Glutamatergic neuron (in vitro differentiated cells): ENCODE measurements at regions not wholly inside any gene's neighbourhood (a gene's known extent, or its start where the extent isn't known, plus 50 kb on each side); places are given as distances from the start of the nearest gene placed in this dataset.
A peak's percentile ranks its signal among the peaks of the same experiment; 100 is the strongest.
"Not testable (repeated sequence)": the region's sequence is repeated elsewhere in the genome, so short reads cannot be mapped to it uniquely, and the experiment has no call there.

Experiments
- DNase-seq: peaks from one replicate; pipeline ENCODE4 v3.0.0; 2022
- H3K27ac Mint-ChIP-seq: one replicate; pipeline ENCODE4 v1.8.0; 2020; ENCODE audit warnings: mild to moderate bottlenecking, mixed read lengths, inconsistent platforms; ENCODE audit not compliant: unreplicated experiment
- H3K27me3 Mint-ChIP-seq: one replicate; pipeline ENCODE4 v1.8.0; 2020; ENCODE audit warnings: mild to moderate bottlenecking, moderate library complexity, mixed read lengths, inconsistent platforms; ENCODE audit not compliant: unreplicated experiment
- H3K36me3 Mint-ChIP-seq: one replicate; pipeline ENCODE4 v1.8.0; 2020; ENCODE audit warnings: mild to moderate bottlenecking, mixed read lengths, inconsistent platforms; ENCODE audit not compliant: unreplicated experiment
- H3K4me1 Mint-ChIP-seq: one replicate; pipeline ENCODE4 v1.8.0; 2020; ENCODE audit warnings: mild to moderate bottlenecking, low read depth, mixed read lengths, inconsistent platforms; ENCODE audit not compliant: unreplicated experiment
- H3K4me3 Mint-ChIP-seq: one replicate; pipeline ENCODE4 v1.8.0; 2020; ENCODE audit warnings: mild to moderate bottlenecking, mixed read lengths, inconsistent platforms; ENCODE audit not compliant: unreplicated experiment
- H3K9me3 Mint-ChIP-seq: one replicate; pipeline ENCODE4 v1.8.0; 2020; ENCODE audit warnings: mild to moderate bottlenecking, moderate library complexity, mixed read lengths, inconsistent platforms; ENCODE audit not compliant: unreplicated experiment
- CTCF ChIP-seq: fragments of 200-600 bp; sonication (generic); IDR thresholded peaks from one replicate; pipeline ENCODE4 v1.5.0; 2021; ENCODE audit not compliant: partially characterized antibody, unreplicated experiment

GRCh38 chr6:131433927-131434326 is 139.1 kb upstream of the ARG1 start:
- Mint-ChIP-seq H3K27ac (no peak overlapping the region), H3K9me3 (peaks cover 6% of the 10 kb centered on the region), H3K4me1 (peaks cover 2% of the 10 kb centered on the region), H3K27me3 (no peaks in the 10 kb centered on the region), H3K36me3 (peaks cover 9% of the 10 kb centered on the region), H3K4me3 (no peak overlapping the region)
- DNase-seq = no peak
- no peak for TF ChIP-seq CTCF

- Mint-ChIP-seq H3K27me3 (no peaks in the 10 kb centered on the region), H3K27ac (no peak overlapping the region), H3K36me3 (peaks cover 9% of the 10 kb centered on the region), H3K4me3 (no peak overlapping the region), H3K9me3 (peaks cover 6% of the 10 kb centered on the region), H3K4me1 (peaks cover 2% of the 10 kb centered on the region)
- no peak for TF ChIP-seq CTCF
- no peak for DNase-seq
These were observed 136.7 kb upstream of the ARG1 start for GRCh38 chr6:131436358-131436757.

- H3K27ac Mint-ChIP-seq = no peak overlapping the region
- peaks cover 1% of the 10 kb centered on the region for H3K27me3 Mint-ChIP-seq
- H3K36me3 Mint-ChIP-seq = no peaks in the 10 kb centered on the region
- no peak overlapping the region for H3K4me3 Mint-ChIP-seq
- no peaks in the 10 kb centered on the region for H3K4me1 Mint-ChIP-seq
- TF ChIP-seq CTCF = no peak
- H3K9me3 Mint-ChIP-seq = peaks cover 3% of the 10 kb centered on the region
- DNase-seq = no peak
These were observed 130.0 kb upstream of the ARG1 start for GRCh38 chr6:131443014-131443413.

- Mint-ChIP-seq H3K4me3 (no peak overlapping the region), H3K27me3 (peaks cover 1% of the 10 kb centered on the region), H3K36me3 (no peaks in the 10 kb centered on the region), H3K27ac (no peak overlapping the region), H3K9me3 (peaks cover under 1% of the 10 kb centered on the region), H3K4me1 (no peaks in the 10 kb centered on the region)
- no peak for DNase-seq
- no peak for TF ChIP-seq CTCF
These were observed 129.5 kb upstream of the ARG1 start for GRCh38 chr6:131443514-131443913.

- not testable (repeated sequence) for H3K36me3 Mint-ChIP-seq, H3K9me3 Mint-ChIP-seq, H3K27me3 Mint-ChIP-seq, DNase-seq, H3K27ac Mint-ChIP-seq, H3K4me3 Mint-ChIP-seq, H3K4me1 Mint-ChIP-seq
These were observed 127.7 kb upstream of the ARG1 start for GRCh38 chr6:131445356-131445755.

GRCh38 chr6:131450861-131451260 is 122.2 kb upstream of the ARG1 start:
- Mint-ChIP-seq H3K9me3 (no peaks in the 10 kb centered on the region), H3K4me1 (peaks cover 2% of the 10 kb centered on the region), H3K4me3 (no peak overlapping the region), H3K36me3 (no peaks in the 10 kb centered on the region), H3K27me3 (no peaks in the 10 kb centered on the region), H3K27ac (peak overlapping the region; percentile 76)
- TF ChIP-seq CTCF = no peak
- DNase-seq = no peak
